ENCODE measurements at regions not wholly inside any gene's neighbourhood (a gene's known extent, or its start where the extent isn't known, plus 50 kb on each side); places are given as distances from the start of the nearest gene placed in this dataset.

DNA sequence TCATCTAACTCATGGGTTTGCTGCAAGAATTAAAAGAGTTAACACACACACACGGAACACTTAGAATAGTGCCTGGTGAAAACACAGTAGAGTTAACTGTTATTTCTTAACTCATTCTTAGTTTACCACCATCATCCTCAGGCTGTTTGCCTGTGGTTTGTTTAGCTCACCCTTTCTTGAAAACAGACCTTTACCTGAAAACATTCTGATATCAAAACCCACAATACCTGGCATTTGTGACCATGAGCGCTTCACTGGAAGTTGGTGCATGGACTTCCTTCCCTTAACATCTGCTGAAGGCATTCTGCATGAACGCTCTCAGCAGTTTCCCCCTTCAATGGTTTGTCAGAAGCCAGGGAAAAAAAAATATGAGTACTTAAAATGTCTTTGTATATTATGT, 256.0 kb downstream of the ETS1 start:
- no peak for DNase-seq (ENCODE audit: low read depth)
- no peak for TF ChIP-seq CTCF (IDR thresholded peaks at IDR 0.05; ENCODE audit: low read depth, low read length, missing control alignments)
- no peak overlapping the region for H3K4me3 ChIP-seq (ENCODE audit: low read depth, low read length)

DNA sequence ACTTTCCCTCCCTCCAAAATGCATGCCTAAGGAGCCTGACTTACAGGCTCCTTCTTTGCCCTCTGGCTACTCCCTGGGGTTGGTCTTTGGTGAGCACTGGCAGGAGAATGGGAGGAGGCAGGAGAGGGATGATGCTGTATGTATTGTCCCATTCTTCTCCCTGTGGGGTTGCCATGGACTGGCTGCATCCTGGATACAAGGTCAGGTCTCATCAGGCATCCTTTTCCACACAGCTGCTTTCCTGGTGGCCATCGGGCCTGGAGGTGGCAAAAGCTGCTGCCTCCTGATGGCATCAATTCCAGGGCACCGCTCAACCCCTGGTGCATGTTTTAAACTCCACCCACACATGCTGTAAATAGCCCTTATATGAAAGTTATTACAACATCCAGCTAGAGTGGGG, 257.2 kb downstream of the ETS1 start:
- H3K4me3 ChIP-seq (ENCODE audit: low read depth, low read length): no peak overlapping the region
- TF ChIP-seq CTCF (IDR thresholded peaks at IDR 0.05; ENCODE audit: low read depth, low read length, missing control alignments): no peak
- no peak for DNase-seq (ENCODE audit: low read depth)

DNA sequence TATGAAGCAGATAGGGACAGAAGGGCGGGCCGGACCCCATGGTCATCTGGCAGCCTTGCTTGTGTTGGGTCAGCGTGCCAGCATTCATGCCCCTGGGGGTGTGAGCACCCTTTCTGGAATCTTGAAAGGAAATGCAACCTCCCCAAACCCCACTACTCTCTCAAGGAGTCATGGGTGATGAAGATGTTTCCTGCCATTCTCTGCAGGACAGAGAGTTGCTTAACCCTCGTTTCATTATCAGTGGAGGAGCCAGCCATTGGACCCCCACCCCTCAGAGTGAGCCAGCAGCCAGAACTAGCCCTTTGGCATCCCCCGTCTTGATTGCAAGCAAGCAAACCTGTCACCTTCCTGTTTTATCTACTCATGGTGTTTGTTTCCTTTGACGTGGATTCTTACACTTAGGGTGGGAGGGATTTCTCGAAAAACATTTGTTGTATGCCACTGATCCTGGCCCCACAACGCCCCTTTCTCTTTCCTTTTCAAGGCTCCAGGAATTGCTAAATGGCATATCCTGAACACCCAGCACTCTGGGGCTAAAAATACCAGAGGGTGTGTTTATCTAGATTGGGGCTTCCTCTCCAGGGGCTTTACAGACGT, 258.3 kb downstream of the ETS1 start:
- H3K4me3 ChIP-seq (ENCODE audit: low read depth, low read length): no peak overlapping the region
- DNase-seq (ENCODE audit: low read depth): no peak
- no peak for TF ChIP-seq CTCF (IDR thresholded peaks at IDR 0.05; ENCODE audit: low read depth, low read length, missing control alignments)

- TF ChIP-seq CTCF (IDR thresholded peaks at IDR 0.05; ENCODE audit: low read depth, low read length, missing control alignments): no peak
- H3K4me3 ChIP-seq (ENCODE audit: low read depth, low read length): no peak overlapping the region
- DNase-seq (ENCODE audit: low read depth): no peak
These were observed 260.1 kb downstream of the ETS1 start for GRCh38 chr11:128327274-128327673.

GRCh38 chr11:128326791-128327190, 260.6 kb downstream of the ETS1 start:
- DNase-seq (ENCODE audit: low read depth): no peak
- TF ChIP-seq CTCF (IDR thresholded peaks at IDR 0.05; ENCODE audit: low read depth, low read length, missing control alignments): no peak
- H3K4me3 ChIP-seq (ENCODE audit: low read depth, low read length): no peak overlapping the region

DNA sequence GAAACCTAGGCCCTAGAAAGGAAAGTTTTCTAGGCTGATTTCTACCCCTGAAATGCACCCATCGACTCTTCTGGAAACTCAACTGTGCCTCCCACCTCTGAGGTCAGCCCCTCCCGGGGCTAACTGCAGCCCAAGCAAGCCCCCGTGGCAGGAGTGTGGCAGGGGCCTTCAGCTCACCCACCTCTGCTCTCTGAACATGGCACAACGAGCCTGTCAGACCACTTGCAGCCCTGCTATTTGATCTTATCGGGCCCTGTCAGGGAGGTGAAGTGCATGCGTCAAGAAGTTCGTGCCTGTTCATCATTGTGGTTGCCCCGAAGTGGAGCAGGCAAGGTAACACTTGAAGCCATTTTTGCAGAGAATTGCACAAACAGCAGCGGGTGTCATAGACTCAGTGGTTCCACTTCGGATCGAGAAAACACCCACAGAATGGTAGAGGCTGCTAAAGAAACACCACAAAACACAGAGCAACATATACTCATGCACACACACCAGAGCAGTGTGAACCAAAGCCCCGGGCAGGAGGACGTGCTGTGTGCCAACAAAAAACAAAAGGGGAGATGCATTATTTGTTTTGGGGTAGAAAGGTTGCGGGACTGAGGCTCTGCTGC, 262.7 kb downstream of the ETS1 start:
- no peak overlapping the region for H3K4me3 ChIP-seq (ENCODE audit: low read depth, low read length)
- TF ChIP-seq CTCF (IDR thresholded peaks at IDR 0.05; ENCODE audit: low read depth, low read length, missing control alignments): no peak
- DNase-seq (ENCODE audit: low read depth): no peak

DNA sequence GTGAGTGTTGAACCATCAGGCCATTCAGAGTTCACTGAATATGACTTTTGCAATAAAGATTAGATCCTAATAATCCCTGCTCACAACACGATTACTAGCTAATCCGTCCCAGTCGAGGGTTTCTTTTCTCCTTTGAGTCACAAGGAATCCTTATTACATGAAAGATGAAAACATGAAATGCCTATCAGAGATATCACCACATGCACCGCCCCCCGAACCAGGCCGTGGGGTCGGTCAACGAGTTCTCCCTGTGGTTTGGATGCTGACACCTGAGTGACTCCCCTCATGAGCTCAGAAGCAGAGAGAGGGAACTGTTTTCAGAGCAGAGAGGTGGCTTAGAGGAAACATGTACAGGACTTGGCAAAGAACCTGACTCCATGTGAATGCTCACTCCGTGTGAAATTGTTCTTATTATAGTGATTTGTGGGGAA, 263.3 kb downstream of the ETS1 start:
- no peak for TF ChIP-seq CTCF (IDR thresholded peaks at IDR 0.05; ENCODE audit: low read depth, low read length, missing control alignments)
- DNase-seq (ENCODE audit: low read depth): no peak
- no peak overlapping the region for H3K4me3 ChIP-seq (ENCODE audit: low read depth, low read length)

Measured in GM12864 (cell line).